Endometrial microvascular endothelial cells (primary cell): ENCODE measurements at regions not wholly inside any gene's neighbourhood (a gene's known extent, or its start where the extent isn't known, plus 50 kb on each side); places are given as distances from the start of the nearest gene placed in this dataset.

ENCODE experiments used
- in situ Hi-C: cut with HindIII; loops from 2 replicates; pipeline ENCODE4 v1.10.0; 2017; ENCODE audit warnings: low sequenced_read_pairs, low pct_unique_long_range_greater_than_20kb; ENCODE audit errors: inconsistent ontology term

DNA sequence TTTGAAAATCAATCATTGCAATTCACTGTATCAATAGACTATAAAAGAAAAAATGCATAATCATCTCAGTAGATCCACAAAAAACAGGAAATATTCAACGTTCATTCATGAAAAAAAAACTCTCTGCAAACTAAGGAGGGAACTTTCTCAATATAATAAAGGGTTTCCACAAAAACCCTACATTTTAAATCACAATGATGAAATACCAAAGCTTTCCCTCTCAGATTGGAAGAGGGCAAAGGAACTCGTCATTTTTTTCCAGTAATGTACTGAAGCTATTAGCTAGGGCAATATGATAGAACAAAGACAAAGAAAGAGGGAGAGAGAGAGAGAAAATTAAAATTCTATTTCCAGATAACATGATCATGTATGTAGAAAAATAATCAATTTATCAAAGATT is 167.1 kb upstream of the RBMS1 start:
- in situ Hi-C loops: no loop called here

GRCh38 chr2:160664603-160665140 is 171.1 kb upstream of the RBMS1 start:
- in situ Hi-C loops: no loop called here

DNA sequence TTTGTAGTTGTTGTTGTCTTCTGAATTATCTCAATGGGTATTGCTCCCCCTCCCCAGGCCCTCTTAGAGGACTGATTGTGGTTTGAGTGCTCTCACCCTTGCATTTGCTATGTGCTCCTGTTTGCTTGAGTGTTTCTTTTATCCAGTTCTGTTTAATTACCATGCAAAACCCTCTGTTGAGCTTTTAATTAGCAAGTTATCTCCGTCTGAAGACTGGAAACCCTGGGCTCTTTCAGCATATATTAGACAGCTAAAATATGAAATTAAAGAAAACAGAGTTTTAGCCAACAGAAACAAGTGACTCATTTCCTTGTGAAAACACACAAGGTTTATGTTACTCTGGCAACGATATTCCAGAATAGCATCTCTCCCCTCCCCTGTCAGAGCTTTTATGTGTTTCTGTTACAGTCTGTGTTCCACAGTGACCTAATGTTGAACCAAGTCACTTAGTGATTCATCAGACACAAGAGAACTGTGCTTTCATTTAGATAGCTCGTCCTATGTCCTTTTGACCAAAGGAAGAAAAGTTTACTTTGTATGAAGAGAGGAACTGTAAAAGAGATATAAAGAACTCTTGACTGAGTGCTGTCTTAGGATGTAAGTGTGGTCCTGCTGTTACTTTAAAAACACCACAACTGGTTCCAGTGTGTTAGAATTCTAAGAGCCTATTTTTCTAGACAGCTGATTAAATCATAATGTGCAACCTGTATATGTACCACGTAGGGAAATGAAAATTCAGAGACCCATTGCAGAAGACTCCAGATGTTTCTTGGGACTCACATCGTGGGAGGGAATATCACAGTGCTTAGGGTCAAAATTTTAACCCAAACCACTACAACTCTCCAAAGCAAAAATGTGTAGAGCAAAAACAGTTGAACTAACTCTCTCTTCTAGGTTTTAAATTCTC is 172.8 kb upstream of the RBMS1 start:
- in situ Hi-C loops: no loop called here

GRCh38 chr2:160667811-160668210 is 174.2 kb upstream of the RBMS1 start:
- in situ Hi-C loops: no loop called here

GRCh38 chr2:160670618-160671017 is 177.0 kb upstream of the RBMS1 start:
- in situ Hi-C loops: no loop called here

DNA sequence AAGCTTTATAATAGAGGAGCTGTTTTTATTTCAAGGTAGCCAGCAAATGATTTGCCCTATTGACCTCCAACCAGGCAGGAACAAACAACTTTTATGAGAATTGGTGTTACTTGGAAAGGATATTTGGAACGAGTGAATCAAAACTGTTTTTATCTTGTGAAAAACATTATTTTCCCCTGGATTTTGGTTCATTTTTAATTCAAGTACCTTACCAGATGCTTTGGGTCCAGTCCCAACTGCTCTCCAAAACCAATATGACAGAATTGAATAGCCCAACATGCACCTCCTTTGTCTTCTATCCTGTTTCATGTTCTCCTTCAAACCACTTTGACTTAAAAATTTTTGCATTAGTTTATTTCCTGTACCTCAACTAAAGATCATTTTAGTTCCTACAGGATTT is 178.6 kb upstream of the RBMS1 start:
- in situ Hi-C loops: no loop called here

- in situ Hi-C loops: no loop called here
These were observed 180.6 kb upstream of the RBMS1 start for GRCh38 chr2:160674146-160674750.

GRCh38 chr2:160679686-160680085 is 186.1 kb upstream of the RBMS1 start:
- in situ Hi-C loops: no loop called here

- in situ Hi-C loops: no loop called here
These were observed 186.7 kb upstream of the RBMS1 start for GRCh38 chr2:160680294-160680693.

GRCh38 chr2:160680974-160681373 is 187.4 kb upstream of the RBMS1 start:
- in situ Hi-C loops: no loop called here

- in situ Hi-C loops: no loop called here
These were observed 189.6 kb upstream of the RBMS1 start for GRCh38 chr2:160683206-160683605.

- in situ Hi-C loops: no loop called here
These were observed 194.0 kb upstream of the RBMS1 start for GRCh38 chr2:160687629-160688028.

DNA sequence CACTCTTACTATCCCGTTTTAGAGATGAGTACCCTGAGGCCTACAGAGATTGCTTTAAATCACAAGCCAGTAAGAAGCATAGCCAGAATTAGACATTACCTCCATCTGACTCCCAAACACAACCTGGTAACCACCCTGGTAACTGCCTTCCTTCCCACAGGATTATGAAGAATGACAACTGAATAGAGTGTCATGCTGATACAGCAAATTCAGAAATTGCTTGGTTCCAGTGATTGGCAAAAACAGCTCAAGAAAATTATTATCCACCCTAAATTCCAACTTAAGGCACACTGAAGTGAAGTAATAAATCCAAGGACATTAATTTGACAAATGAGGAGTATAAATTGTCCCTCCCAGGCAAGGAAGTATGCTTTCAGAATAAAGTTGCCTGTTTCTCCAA is 195.8 kb upstream of the RBMS1 start:
- in situ Hi-C loops: no loop called here

DNA sequence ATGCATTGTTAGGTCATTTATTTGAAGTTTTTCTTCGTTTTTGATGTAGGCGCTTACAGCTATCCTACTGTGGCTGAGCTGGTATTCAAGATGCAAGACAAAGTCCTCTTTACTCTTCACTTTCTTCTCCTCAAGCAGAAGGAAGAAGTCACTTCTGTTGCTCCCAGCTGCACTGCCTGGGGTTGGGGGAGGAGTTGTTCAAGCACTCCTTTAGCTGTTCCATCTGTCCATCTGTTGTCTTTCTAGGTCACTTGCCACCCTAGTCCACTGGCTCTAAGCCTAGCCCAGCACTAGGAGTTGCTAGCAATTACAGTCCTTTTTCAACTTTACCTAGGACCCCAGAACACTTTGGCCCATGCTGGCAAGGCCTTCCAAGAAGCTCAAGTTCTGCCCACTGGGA is 200.6 kb upstream of the RBMS1 start:
- in situ Hi-C loops: no loop called here

DNA sequence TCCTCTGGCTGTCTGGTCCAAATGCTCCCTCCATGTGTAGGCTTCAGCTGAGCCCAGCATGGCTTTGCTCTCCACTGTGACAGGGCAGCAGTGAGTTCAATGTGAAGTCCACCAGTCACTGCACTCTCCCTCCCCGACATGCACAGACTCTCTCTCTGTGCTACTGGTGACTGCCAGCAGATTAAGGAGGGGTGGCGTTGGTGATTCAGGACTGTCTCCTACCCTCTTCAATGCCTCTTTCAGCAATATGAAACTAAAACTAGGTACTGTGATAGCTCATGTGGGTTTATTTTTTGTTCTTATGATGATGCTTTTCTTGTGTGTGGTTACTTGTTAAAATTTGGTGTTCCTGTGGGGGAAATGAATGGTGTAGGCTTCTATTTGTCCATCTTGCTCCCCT is 201.0 kb upstream of the RBMS1 start:
- in situ Hi-C loops: no loop called here

GRCh38 chr2:160695402-160696086 is 201.9 kb upstream of the RBMS1 start:
- in situ Hi-C loops: no loop called here

- in situ Hi-C loops: no loop called here
These were observed 202.5 kb upstream of the RBMS1 start for GRCh38 chr2:160696087-160696452.

DNA sequence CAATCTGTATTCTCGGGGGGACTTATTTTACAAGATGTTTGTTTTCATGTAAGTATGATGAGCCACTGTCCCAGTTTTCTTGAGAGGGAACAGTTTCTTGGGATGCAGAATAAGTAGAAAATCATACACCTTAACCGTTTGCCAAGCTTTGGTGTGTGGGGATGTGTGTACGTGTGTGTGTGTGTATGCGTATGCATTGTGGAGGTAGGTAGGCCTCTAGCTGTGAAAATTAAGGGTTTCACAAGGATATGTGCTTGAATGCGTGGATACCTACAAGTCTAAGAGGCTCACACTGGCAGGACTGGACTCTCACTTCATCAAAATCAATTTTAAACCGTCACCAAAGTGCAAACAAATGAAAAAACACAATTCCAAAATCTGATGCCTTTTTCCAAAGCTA is 204.2 kb upstream of the RBMS1 start:
- in situ Hi-C loops: no loop called here

- in situ Hi-C loops: no loop called here
These were observed 206.6 kb upstream of the RBMS1 start for GRCh38 chr2:160700021-160700814.
